ENCODE measurements at regions not wholly inside any gene's neighbourhood (a gene's known extent, or its start where the extent isn't known, plus 50 kb on each side); places are given as distances from the start of the nearest gene placed in this dataset.

GRCh38 chr4:1492651-1493539 is 86.7 kb upstream of the NKX1-1 start:
- DNase-seq: no peak

- no peak for DNase-seq
Observed at GRCh38 chr4:1492142-1492457, 85.9 kb upstream of the NKX1-1 start.

- no peak for DNase-seq
Observed at GRCh38 chr4:1491328-1492141, 85.3 kb upstream of the NKX1-1 start.

GRCh38 chr4:1490654-1491327 is 84.5 kb upstream of the NKX1-1 start:
- no peak for DNase-seq

DNA sequence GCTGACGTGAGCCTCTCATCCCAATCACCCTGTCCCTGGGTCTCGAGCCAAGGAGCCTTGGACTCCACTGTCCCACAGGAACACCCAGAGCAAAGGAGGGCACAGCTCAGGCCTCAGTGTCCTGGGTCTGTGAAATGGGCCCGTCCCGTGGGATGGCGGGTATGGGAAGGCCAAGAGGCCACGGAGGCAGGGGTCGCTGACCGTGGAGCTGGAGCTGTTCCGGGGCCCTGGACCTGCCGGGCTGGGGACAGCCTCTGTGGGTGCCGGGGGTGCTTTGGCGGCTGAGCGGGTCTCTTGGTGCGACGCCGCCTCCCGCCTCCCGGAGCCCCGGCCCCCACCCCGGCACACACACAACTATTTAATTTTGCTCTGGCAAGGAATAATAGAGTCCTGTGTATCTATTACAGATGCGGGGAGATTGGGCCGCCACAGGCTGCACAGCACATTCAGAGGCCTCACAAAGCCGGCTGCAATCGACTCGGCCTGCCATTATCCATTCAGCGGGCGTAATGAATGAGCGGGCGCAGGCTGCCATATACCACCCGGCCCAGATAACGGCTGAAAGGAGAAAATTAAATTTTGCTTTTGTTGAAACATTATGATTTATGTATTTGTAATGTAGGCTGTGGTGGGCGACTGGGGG is 83.9 kb upstream of the NKX1-1 start:
- DNase-seq: no peak

- DNase-seq: no peak
Observed at GRCh38 chr4:1489639-1489995, 83.4 kb upstream of the NKX1-1 start.

- DNase-seq: no peak
Observed at GRCh38 chr4:1488831-1489638, 82.8 kb upstream of the NKX1-1 start.

DNA sequence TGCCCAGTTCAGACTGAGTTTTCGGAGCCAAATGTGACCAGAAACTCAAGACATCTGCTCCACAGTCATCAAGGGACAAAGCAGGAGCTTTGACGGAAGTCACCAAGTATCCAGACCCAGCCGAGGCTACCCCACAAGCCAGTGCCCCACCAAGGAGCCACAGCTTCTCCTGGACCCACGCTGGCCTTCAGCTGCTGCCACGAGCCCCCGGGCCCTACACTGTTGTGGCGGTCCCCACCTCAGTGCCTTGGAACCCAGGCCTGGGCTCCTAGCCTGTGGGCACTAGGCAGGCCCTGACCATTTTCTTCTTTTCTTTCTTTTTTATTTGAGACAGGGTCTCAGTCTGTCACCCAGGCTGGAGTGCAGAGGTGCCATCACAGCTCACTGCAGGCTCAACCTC is 82.1 kb upstream of the NKX1-1 start:
- DNase-seq: no peak

- no peak for DNase-seq
Observed at GRCh38 chr4:1487761-1488160, 81.5 kb upstream of the NKX1-1 start.

DNA sequence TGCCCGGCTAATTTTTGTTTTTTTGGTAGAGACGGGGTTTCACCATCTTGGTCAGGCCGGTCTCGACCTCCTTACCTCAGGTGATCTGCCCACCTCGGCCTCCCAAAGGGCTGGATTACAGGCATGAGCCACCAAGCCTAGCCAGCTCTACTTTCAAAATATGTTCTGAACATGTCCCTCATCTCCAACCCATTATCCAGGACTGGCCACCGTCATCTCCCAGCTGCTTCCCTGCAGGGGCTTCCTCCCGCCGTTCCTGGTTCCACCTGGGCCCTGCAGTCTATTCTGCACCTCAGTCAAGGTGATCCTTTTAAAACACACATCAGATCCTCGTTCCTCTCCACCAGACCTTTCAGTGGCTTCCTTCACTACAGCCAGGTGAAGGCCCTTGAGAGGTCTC is 80.9 kb upstream of the NKX1-1 start:
- DNase-seq: no peak

DNA sequence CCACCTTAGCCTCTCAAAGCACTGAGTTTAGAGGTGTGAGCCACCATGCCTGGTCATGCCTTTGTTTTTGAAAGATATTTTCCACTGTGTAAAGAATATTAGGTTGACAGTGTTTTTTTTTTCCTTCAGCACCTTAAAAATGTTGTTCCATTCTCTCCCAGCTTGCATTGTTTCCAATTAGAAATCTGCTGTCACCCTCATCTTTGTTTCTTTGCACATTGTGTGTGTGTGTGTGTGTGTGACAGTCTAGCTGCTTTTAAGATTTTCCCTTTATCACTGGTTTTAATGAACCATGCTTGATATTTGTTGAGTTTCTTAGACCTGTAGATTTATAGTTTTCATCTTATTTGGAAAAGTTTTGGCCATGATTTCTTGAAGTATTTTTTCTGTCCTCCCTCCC is 79.0 kb upstream of the NKX1-1 start:
- DNase-seq: no peak

DNA sequence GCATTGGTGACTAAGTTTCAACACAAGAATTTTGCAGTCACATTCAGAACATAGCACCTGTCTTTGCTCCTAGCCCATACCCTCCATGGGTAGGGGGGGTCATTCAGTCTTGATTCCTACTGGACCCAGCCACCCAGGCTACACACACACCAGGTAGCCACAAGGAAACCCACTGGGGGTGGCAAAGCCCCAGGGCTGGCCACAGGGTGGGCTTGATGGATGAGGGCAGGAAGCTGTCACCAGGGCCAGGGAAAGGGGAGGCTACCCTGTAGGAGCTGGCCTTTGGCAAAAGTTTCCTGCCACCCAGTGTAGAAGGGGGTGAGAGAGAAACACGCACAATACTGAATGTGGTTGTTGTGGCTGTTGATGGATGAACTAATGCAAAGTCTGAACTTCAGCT is 74.5 kb upstream of the NKX1-1 start:
- DNase-seq: no peak

GRCh38 chr4:1479454-1479853 is 73.2 kb upstream of the NKX1-1 start:
- DNase-seq: no peak

- DNase-seq: no peak
Observed at GRCh38 chr4:1478766-1479355, 72.6 kb upstream of the NKX1-1 start.

- no peak for DNase-seq
Observed at GRCh38 chr4:1477045-1477840, 71.0 kb upstream of the NKX1-1 start.

GRCh38 chr4:1476140-1476513 is 69.9 kb upstream of the NKX1-1 start:
- DNase-seq: no peak

DNA sequence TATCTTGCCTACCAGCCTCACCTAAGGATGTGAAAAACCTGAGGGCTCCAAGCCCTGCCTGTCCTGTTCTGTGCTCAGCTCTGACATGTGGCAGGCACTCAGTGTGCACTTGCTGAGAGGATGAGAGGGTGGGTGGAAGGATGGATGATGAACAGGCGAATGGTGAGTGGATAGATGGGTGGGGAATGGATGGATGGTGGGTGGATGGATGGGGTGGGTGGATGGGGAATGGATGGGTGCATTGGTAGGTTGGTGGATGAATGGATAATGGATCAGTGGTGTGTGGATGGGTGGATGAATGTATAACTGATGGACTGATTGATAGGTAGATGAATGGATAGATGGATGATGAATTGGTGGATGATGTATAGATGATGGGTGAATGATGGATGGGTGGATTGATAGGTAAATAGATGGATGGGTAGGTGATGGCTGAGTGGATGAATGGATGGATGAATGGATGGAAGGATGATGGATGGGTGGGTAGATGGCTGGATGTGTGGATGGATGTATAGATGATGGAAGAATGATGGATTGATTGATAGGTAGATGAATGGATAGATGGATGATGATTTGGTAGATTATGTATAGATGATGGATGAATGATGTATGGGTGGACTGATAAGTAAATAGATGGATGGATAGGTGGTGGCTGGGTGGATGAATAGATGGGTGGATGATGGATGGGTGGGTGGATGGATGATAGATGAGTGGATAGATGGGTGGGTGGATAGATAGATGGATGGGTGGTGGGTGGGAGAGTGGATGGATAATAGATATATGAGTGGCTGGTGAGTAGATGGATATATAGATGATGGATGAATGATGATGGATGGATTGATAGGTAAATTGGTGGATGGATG is 69.3 kb upstream of the NKX1-1 start:
- DNase-seq: no peak

DNA sequence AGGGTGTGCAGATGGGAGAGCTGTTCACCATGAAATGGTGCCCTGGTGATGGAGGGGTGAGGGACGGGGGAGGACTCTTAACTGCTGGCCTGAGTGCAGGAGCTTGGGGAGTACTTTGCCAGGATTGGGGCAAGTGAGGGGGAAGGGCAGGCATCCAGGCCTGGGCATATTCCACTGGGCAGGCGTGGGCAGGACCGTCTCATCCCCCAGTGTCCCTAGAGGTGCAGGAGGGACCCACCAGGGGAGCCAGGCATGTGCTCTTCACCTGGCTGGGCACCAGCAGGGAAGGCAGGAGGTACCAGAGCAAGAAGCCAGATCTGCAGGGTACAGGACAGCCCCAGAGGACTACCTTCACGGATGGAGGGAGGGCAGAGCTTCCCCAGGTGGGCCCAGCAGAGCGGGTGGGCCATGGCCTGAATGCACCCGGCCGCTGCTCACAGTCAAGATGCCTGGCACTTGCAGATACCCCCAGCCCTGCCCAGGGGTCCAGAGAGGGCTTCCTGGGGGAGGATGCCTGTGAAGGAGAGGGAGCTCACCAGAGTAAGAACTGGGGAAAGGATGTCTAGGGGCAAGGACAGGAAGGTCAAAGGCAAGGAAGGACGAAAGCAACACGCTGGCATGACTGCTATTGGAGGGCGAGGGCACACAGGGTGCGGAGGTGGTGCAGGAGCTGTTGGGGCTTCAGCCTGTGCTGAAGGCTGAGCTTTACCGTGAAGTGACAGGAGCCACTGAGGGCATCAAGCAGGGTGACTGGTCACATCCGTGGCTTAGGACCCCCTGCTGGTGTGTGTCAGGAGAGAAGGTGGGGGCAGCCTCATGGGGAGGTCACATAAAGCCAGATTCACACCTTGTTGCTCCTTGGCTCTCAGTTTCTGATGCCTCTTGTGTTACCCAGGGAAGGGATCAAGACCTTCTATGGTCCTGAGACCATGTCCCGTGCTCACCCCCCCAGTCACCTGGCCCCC is 68.2 kb upstream of the NKX1-1 start:
- no peak for DNase-seq

- DNase-seq: no peak
Observed at GRCh38 chr4:1473718-1474117, 67.5 kb upstream of the NKX1-1 start.

Measured in KG1 (cell line).